Body of pancreas (tissue), 4 donors: ENCODE measurements at regions not wholly inside any gene's neighbourhood (a gene's known extent, or its start where the extent isn't known, plus 50 kb on each side); places are given as distances from the start of the nearest gene placed in this dataset.

Experiments
- CTCF ChIP-seq, 7 experiments: fragments of 450-650 bp in 4 of 7; fragments of 200-600 bp in 3 of 7; sonication (generic) in 3 of 7; IDR thresholded peaks; one replicate each; pipeline ENCODE4 v1.5.1; 2016 to 2019; ENCODE audit warnings: antibody characterized with exemption in 7 of 7
- POLR2A ChIP-seq, 3 donors: fragments of 450-650 bp; IDR thresholded peaks; one replicate each; pipeline ENCODE4 v1.6.1; 2016; ENCODE audit warnings: antibody characterized with exemption in 3 of 3, mild to moderate bottlenecking in 2 of 3

DNA sequence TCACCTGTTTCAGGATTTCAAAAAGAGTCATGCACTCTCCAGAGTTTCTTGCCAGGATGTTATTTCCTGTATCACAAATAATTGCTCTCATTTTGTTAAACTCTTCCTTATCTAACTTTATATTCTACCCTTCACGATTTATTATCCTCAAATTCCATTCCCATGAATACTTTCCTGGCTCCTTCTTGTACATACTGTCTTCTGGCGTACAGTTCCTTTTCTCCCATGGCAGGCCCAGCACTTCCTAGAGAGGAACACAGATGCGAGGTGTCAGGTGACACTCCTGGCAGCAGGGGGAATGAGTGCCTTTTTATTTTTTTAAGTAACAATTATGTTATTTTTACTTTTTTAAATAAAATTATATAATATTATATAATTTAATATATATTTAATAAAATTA, 411.9 kb downstream of the TFEC start:
- TF ChIP-seq CTCF (IDR thresholded peaks at IDR 0.05) (no peak), POLR2A (IDR thresholded peaks at IDR 0.05) (no peak)
